ENCODE measurements at regions not wholly inside any gene's neighbourhood (a gene's known extent, or its start where the extent isn't known, plus 50 kb on each side); places are given as distances from the start of the nearest gene placed in this dataset.

GRCh38 chr9:696332-697323 is 144.9 kb upstream of the DMRT1 start:
- H3K4me3 ChIP-seq (ENCODE audit: insufficient read length, low read depth) = no peak overlapping the region
- H3K27me3 ChIP-seq (ENCODE audit: insufficient read depth, insufficient read length) = no peaks in the 10 kb centered on the region
- no peak for TF ChIP-seq SUZ12 (IDR thresholded peaks at IDR 0.05; ENCODE audit: extremely low read depth, insufficient read depth, insufficient read length)
- TF ChIP-seq ZNF274 (IDR thresholded peaks at IDR 0.05; ENCODE audit: low read depth, low read length) = no peak
- DNase-seq (ENCODE audit: low read depth, low spot score) = no peak
- no peaks in the 10 kb centered on the region for H3K4me1 ChIP-seq (ENCODE audit: insufficient read depth, insufficient read length)
- H3K9me3 ChIP-seq (ENCODE audit: insufficient read depth, low read length) = no peaks in the 10 kb centered on the region
- no peaks in the 10 kb centered on the region for H3K36me3 ChIP-seq (ENCODE audit: insufficient read depth, insufficient read length, low read length)
- no peak overlapping the region for H3K9ac ChIP-seq (ENCODE audit: insufficient read length, low read depth)

DNA sequence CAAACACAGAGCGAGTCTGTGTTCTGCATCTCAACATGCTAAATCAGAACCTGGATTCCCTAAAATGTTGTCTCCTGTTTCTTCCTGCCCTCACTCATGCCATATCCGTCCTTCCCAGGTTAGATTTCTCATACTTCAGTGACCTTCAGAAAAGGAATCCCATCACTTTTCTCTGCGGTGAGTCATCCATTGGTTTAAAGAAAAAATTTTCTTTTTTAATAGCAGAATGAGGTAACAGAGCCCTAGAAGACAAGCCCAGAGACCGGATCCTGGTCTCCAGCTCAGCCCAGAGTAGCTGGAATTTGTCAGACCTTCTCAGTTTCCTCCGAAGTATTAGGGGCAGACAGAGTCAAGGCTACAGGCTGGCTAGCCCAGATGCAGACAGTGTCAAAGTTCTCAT is 143.2 kb upstream of the DMRT1 start:
- TF ChIP-seq YY1 (IDR thresholded peaks at IDR 0.05; ENCODE audit: insufficient read depth, insufficient read length) (no peak), SUZ12 (IDR thresholded peaks at IDR 0.05; ENCODE audit: extremely low read depth, insufficient read depth, insufficient read length) (no peak), ZNF274 (IDR thresholded peaks at IDR 0.05; ENCODE audit: low read depth, low read length) (no peak)
- H3K27me3 ChIP-seq (ENCODE audit: insufficient read depth, insufficient read length) = no peaks in the 10 kb centered on the region
- no peaks in the 10 kb centered on the region for H3K9me3 ChIP-seq (ENCODE audit: insufficient read depth, low read length)
- no peaks in the 10 kb centered on the region for H3K36me3 ChIP-seq (ENCODE audit: insufficient read depth, insufficient read length, low read length)
- H3K4me1 ChIP-seq (ENCODE audit: insufficient read depth, insufficient read length) = no peaks in the 10 kb centered on the region
- H3K4me3 ChIP-seq (ENCODE audit: insufficient read length, low read depth) = no peak overlapping the region
- DNase-seq (ENCODE audit: low read depth, low spot score) = no peak
- H3K9ac ChIP-seq (ENCODE audit: insufficient read length, low read depth) = no peak overlapping the region

DNA sequence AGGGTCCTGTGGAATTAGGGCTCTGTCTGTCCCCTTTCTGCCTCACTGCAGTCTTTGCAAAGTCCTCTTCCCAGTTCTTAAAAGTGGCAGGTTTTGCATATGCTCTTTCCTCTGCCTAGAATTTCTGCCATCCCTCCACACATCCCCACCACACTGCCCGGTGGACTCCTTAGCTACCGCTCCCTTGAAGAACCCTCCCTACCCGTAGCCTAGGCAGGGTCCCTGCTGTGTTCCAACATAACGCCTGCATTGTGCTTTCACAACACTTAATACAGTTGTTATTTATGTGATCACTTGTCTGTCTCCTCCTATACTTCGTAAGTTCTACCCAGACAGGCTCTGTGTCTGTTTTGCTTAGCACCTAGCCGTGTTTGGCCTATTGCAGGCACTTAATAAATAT is 142.5 kb upstream of the DMRT1 start:
- Histone ChIP-seq H3K9me3 (ENCODE audit: insufficient read depth, low read length) (no peaks in the 10 kb centered on the region), H3K4me3 (ENCODE audit: insufficient read length, low read depth) (no peak overlapping the region), H3K27me3 (ENCODE audit: insufficient read depth, insufficient read length) (no peaks in the 10 kb centered on the region), H3K36me3 (ENCODE audit: insufficient read depth, insufficient read length, low read length) (no peaks in the 10 kb centered on the region), H3K4me1 (ENCODE audit: insufficient read depth, insufficient read length) (no peaks in the 10 kb centered on the region), H3K9ac (ENCODE audit: insufficient read length, low read depth) (no peak overlapping the region)
- TF ChIP-seq SUZ12 (IDR thresholded peaks at IDR 0.05; ENCODE audit: extremely low read depth, insufficient read depth, insufficient read length) (no peak), ZNF274 (IDR thresholded peaks at IDR 0.05; ENCODE audit: low read depth, low read length) (no peak), YY1 (IDR thresholded peaks at IDR 0.05; ENCODE audit: insufficient read depth, insufficient read length) (no peak)
- no peak for DNase-seq (ENCODE audit: low read depth, low spot score)

DNA sequence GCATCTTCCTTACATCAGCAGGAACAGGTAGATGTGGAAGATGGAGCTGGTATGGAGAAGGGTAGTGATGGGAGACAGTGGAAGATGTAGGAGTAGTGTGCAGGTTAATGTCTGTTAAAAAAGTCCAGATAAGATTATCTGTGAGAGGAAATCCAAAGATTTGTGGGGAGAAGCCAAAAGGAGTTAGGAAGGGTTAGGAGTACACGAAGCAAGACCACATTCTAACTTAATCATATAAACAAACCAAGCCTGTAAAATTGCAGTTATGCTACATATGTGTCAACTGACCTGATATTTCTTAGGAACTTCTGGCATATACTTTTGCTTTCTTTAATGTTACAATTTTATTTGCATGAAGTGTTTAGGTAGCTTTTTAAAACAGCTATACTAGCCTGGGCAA is 142.1 kb upstream of the DMRT1 start:
- no peaks in the 10 kb centered on the region for H3K27me3 ChIP-seq (ENCODE audit: insufficient read depth, insufficient read length)
- TF ChIP-seq YY1 (IDR thresholded peaks at IDR 0.05; ENCODE audit: insufficient read depth, insufficient read length) (no peak), SUZ12 (IDR thresholded peaks at IDR 0.05; ENCODE audit: extremely low read depth, insufficient read depth, insufficient read length) (no peak), ZNF274 (IDR thresholded peaks at IDR 0.05; ENCODE audit: low read depth, low read length) (no peak)
- no peaks in the 10 kb centered on the region for H3K36me3 ChIP-seq (ENCODE audit: insufficient read depth, insufficient read length, low read length)
- no peak overlapping the region for H3K9ac ChIP-seq (ENCODE audit: insufficient read length, low read depth)
- no peak for DNase-seq (ENCODE audit: low read depth, low spot score)
- H3K4me1 ChIP-seq (ENCODE audit: insufficient read depth, insufficient read length) = no peaks in the 10 kb centered on the region
- H3K9me3 ChIP-seq (ENCODE audit: insufficient read depth, low read length) = no peaks in the 10 kb centered on the region
- no peak overlapping the region for H3K4me3 ChIP-seq (ENCODE audit: insufficient read length, low read depth)

- TF ChIP-seq ZNF274 (IDR thresholded peaks at IDR 0.05; ENCODE audit: low read depth, low read length) (no peak), SUZ12 (IDR thresholded peaks at IDR 0.05; ENCODE audit: extremely low read depth, insufficient read depth, insufficient read length) (no peak), YY1 (IDR thresholded peaks at IDR 0.05; ENCODE audit: insufficient read depth, insufficient read length) (no peak)
- Histone ChIP-seq H3K9me3 (ENCODE audit: insufficient read depth, low read length) (no peaks in the 10 kb centered on the region), H3K36me3 (ENCODE audit: insufficient read depth, insufficient read length, low read length) (no peaks in the 10 kb centered on the region), H3K4me1 (ENCODE audit: insufficient read depth, insufficient read length) (no peaks in the 10 kb centered on the region), H3K9ac (ENCODE audit: insufficient read length, low read depth) (no peak overlapping the region), H3K27me3 (ENCODE audit: insufficient read depth, insufficient read length) (no peaks in the 10 kb centered on the region), H3K4me3 (ENCODE audit: insufficient read length, low read depth) (no peak overlapping the region)
- no peak for DNase-seq (ENCODE audit: low read depth, low spot score)
Observed at GRCh38 chr9:700365-701282, 140.9 kb upstream of the DMRT1 start.

DNA sequence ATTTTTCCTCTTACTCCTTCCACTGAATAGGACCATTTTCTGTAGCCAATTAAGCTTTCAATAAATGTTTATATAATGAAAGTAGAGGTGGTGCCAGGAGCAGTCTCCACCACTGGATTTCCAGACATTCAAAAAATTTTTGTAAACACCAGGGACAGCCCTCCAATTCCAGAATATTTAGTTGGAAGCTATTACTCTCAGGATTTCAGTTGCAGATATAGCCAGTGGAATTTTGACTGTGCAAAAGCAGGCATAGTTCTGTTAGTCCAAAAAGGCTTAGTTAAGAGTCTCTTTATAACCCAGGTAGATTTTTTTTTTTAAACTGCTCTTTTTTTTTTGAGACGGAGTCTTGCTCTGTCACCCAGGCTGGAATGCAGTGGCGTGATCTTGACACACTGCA is 138.1 kb upstream of the DMRT1 start:
- Histone ChIP-seq H3K9ac (ENCODE audit: insufficient read length, low read depth) (no peak overlapping the region), H3K4me1 (ENCODE audit: insufficient read depth, insufficient read length) (no peaks in the 10 kb centered on the region)
- TF ChIP-seq ZNF274 (IDR thresholded peaks at IDR 0.05; ENCODE audit: low read depth, low read length) (no peak), SUZ12 (IDR thresholded peaks at IDR 0.05; ENCODE audit: extremely low read depth, insufficient read depth, insufficient read length) (no peak), YY1 (IDR thresholded peaks at IDR 0.05; ENCODE audit: insufficient read depth, insufficient read length) (no peak)

GRCh38 chr9:706073-706472 is 135.4 kb upstream of the DMRT1 start:
- Histone ChIP-seq H3K36me3 (ENCODE audit: insufficient read depth, insufficient read length, low read length) (peaks cover 7% of the 10 kb centered on the region), H3K4me3 (ENCODE audit: insufficient read length, low read depth) (no peak overlapping the region), H3K4me1 (ENCODE audit: insufficient read depth, insufficient read length) (no peaks in the 10 kb centered on the region), H3K27me3 (ENCODE audit: insufficient read depth, insufficient read length) (no peaks in the 10 kb centered on the region), H3K9me3 (ENCODE audit: insufficient read depth, low read length) (no peaks in the 10 kb centered on the region), H3K9ac (ENCODE audit: insufficient read length, low read depth) (no peak overlapping the region)
- TF ChIP-seq SUZ12 (IDR thresholded peaks at IDR 0.05; ENCODE audit: extremely low read depth, insufficient read depth, insufficient read length) (no peak), ZNF274 (IDR thresholded peaks at IDR 0.05; ENCODE audit: low read depth, low read length) (no peak), YY1 (IDR thresholded peaks at IDR 0.05; ENCODE audit: insufficient read depth, insufficient read length) (no peak)
- no peak for DNase-seq (ENCODE audit: low read depth, low spot score)

More for the DNA sequence above, 138.1 kb upstream of the DMRT1 start:
- Histone ChIP-seq H3K36me3 (ENCODE audit: insufficient read depth, insufficient read length, low read length) (no peaks in the 10 kb centered on the region), H3K27me3 (ENCODE audit: insufficient read depth, insufficient read length) (no peaks in the 10 kb centered on the region), H3K9me3 (ENCODE audit: insufficient read depth, low read length) (no peaks in the 10 kb centered on the region), H3K4me3 (ENCODE audit: insufficient read length, low read depth) (no peak overlapping the region)
- DNase-seq (ENCODE audit: low read depth, low spot score) = no peak

Measured in NT2/D1 (cell line).